GM19468 (cell line): ENCODE measurements at regions not wholly inside any gene's neighbourhood (a gene's known extent, or its start where the extent isn't known, plus 50 kb on each side); places are given as distances from the start of the nearest gene placed in this dataset.

Experiments used
- ATAC-seq: cut with Tn5 transposase; IDR thresholded peaks from one replicate; pipeline ENCODE4 v1.9.1; 2021; ENCODE audit warnings: mild to moderate bottlenecking, moderate library complexity, moderate number of reproducible peaks; ENCODE audit not compliant: unreplicated experiment; ENCODE audit errors: extremely low read depth

DNA sequence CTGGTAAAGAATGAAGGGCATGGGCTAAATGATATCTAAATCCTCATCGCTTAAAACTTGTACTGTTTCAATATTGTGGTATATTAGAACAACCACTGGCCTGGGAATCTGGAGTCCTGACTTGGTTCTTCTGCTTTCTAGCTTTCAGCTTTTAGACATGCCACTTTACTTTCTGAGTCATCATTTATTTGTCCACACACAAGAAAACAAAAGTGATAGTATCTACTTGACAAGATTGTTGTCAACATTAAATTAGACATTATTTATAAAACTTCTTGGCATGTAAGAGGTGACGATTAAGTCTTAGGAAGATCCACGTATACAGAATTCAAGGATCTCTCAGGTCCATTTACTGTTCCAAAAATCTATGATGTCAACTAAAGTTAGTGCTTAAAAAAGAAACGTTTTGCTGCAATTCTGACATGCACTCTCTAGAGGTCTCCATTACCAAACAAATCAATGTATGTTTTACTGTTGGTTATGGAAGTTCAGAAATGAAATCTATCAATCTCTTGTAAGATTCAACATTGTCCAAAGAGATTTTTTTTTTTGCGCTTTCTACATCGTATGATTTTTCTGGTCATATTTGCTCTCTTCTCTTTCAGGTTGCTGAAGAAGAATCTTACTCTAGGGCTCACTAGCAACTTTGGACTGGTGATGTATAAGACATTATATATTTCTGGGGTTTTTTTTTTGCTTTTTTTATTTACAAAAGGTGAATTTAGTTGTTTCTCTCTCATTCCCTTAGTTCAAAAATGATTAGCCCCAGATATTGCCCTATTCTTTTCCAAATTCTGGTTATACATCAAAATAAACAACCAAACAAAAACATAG lies 53.6 kb upstream of the DYNC1I1 start:
- ATAC-seq = no peak

DNA sequence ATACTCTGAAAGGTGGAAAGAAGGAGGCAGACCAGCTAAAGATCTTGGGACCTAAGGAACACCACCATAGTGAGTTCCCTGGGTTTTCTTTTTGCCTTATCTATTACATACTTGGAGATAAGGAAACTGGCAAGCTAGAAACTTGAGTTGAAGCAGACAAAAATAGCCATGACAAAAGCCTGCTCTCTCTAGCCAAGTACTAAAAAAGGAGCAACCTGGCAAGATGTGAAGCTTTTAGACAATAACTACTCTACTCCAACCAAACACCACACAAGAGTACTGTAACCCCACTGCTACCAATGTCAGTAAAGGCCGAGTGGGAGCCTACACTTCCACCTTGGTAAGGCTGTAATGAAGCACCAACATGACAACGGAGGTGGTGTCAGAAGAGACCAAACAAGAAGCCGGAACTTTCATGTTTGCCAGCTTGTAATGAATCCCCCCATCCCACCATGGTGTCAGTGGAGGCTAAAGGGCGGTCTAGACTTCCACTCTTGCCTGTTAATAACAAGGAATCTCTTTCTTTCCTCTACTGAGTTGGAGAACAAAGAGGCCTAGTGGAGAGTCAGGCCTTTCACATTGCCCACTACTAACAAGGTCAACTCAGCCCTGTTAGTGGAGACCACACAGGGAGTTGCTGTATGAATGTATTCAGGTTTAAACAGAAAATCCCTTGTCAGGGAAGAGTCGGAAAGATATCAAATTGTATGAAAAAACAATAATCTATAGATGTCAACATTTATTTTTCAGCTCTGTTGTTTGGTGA lies 55.8 kb upstream of the DYNC1I1 start:
- ATAC-seq = no peak

DNA sequence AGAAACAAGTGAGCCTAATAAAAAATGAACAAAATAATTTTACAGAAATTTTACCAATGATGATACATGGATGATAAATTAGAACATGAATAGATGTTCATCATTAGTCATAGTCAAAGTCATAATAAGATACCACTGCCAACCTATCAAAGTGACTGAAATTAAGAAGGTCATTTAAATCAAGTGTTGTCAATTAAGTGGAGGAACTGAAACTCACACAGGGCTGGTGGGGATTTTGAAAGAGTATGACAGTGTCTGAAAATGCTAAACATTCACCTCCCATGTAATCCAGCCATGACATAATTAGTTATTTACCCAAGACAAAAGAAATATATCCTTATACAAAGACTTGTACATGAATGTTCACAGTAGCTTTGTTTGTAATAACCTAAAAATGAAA lies 57.1 kb upstream of the DYNC1I1 start:
- no peak for ATAC-seq

DNA sequence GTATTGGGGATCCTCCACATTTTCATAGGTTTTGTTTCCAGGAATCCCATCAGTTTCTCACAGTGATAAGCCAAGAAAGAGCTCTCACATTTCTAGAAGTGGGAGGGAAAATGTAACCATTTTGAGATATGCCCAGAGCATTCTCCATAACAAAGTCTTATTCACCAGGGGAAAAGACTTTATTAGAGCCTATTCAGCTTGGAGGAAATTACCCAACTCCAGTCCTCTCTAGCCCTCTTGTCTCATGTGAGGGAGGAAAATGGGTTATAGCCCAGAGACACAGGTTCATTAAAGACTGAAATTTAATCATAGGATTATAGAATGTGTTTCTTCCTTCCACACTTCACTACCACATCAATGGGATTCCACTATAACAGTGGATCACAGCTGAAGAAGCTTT lies 61.6 kb upstream of the DYNC1I1 start:
- no peak for ATAC-seq

DNA sequence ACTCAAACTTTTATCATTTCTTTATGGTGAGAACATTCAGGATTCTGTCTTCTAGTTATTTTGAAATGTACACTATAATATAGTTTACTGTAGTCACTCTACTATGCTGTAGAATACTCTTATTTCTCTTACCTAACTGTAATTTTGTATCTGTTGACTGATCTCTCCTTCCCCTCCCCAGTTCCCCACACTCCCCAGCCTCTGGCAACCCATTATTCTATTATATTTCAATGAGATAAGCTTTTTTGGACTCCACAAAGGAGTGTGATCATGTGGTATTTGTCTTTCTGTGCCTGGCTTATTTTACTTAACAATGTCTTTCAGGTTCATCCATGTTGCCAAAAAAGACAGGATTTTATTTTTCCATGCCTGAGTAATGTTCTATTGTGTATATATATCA lies 71.4 kb upstream of the DYNC1I1 start:
- ATAC-seq = no peak

DNA sequence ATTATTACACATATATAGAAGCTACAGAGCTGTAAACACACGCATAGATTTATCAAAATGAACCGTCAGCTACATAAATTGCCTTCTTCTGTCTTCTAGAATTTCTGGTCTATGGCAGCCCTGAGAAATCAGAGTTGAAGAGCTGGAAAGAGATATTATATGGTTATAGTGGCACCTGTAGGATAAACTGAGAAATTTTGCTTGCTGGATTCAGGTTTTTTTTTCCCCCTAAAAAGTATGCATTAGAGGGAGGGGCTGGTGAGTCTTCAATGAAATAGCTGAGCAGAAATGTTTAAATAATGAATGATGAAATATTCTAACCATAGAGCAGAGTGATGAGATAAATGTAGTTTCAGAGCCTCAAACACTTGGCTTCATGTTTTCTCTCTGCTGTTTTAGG lies 78.0 kb upstream of the DYNC1I1 start:
- no peak for ATAC-seq

DNA sequence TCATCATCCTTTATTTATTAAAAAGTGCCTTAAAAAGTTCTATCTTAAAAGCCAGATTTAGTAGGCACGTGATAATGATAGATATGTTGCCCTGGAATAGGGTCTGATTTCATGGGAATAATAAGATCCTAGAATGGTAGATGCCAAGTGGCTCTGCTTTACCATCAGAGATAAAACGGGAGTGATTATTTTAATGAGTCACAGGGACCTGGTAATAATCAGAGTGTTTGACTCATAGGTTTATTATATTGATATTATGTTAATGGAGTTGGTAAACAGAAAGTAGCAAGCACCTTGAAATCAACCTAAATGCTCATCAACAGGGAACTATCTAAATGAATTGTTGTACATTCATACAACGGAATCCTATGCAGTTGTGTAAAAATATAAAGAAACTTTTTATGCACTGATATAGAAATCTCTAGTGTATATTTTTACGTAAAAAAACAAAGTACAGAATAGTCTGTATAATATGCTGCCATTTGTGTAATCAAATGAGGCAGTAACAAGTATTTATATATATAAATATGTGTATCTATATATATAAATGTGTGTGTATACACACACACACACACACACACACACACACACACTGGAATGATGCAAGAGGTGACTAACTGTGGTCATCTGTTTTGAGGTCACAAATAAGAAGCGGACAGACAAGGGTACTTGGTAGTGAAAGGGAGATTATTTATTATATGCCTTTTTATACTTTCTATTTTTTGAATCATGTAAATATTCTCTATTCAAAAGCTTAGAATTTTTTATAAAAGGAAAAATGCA lies 78.6 kb upstream of the DYNC1I1 start:
- no peak for ATAC-seq

DNA sequence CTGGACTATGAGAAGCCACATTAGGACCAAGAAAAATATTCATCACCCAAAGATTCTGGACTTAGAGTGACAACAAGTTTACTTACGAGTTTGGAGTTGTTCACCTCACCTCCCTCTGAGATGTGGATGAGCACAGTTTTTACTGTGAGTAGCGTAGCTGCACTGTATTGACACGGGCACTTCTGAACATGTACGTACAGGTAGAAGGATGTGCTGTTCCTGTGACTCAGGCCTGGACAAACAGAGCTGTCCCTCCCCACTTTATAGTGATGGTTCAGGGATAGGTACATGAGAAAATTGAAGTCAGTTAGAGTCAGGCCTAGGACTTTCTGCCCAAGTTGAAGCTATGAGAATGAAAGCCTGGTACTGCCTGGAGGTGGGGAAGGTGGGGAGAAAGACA lies 80.9 kb upstream of the DYNC1I1 start:
- ATAC-seq = no peak

DNA sequence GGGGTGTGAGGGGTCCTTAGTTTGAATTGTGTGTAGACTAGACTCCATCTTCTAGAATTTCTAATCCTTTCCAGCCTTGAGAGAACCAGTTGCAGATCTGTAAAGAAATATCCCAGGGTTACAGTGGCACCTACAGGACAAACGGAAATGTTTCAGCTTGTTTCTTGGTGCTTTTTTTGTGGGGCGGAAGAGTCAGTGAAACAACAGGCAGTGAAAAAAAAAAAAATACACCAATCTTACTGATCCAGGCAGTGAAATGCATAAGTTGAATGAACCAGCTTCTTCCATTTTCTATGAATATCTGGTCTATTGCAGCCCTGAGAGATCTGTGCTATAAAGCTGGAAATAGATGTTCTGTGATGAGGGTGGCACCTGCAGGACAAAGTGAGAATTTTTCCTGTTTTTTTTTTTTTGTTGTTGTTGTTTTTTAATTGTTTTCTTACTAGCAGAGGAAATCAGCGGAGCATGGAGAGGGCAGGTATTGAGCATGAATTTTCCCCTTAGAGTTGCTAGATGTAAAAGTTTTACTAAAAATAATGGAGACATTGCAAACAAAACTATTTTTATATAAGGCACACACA lies 81.9 kb upstream of the DYNC1I1 start:
- peak; percentile 35 for ATAC-seq

DNA sequence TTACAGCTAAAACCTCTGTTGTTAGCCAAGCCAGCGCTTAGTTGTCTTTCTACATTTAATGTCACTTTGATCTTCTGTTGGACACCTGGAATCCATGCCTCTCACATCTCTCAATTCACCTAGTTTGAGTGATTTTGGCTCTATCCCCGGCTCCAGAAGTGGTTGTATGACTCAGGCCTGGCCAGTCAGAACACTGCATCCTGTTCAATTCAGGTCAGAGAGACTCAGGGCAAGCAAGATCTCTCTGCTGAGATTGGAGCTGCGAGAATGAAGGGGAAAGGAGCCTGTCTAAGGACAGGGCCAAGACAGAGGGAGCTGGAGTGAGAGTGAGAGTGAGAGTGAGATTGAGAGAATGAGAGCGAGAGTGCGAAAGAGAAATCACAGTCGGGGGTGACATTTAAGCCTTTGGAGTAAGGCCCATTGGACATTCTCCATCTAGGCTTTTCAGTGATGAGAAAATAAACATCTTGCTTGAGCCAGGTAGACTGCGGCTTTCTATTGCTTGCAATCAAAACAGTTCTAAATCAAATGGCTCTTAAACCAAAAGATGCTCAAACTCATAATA lies 83.3 kb upstream of the DYNC1I1 start:
- no peak for ATAC-seq

DNA sequence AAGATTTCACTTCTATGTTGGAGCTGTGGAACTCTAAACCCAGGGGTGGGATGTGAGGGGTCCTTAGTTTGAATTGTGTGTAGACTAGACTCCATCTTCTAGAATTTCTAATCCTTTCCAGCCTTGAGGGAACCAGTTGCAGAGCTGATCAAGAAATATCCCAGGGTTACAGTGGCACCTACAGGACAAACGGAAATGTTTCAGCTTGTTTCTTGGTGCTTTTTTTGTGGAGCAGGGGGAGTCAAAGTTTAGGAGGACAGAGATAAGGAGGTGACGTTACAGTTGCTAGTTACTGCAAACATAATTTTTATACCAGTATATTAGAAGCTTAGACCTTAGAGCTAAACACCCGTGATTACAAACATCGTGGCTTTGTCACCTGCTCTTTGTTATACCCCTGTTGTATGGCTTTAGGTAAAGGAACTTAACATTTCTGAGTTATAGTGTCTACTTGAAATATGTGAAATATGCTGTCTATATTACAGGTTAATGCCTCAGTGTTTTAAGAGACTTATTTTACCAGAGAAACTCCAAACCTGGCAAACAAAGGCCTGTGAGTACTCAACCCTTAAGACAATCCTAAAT lies 84.5 kb upstream of the DYNC1I1 start:
- ATAC-seq = peak; percentile 22

DNA sequence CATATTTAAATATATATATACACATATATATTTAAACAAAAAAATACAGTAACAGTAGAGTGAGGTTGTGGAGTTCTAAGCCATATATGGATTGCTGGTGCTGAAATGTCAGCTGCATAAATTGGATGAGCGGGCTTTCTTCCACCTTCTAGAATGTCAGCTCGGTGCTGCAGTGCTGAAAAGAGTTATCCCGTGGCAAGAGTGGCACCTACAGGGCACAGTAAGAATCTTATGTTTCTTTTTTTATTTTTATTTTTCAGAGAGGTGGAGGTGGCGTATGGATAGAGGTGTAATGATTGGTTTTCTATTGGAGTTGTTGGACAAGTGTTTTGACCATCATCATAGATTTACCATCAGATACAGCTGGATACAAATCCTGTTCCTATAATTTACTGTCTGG lies 86.2 kb upstream of the DYNC1I1 start:
- ATAC-seq = no peak

DNA sequence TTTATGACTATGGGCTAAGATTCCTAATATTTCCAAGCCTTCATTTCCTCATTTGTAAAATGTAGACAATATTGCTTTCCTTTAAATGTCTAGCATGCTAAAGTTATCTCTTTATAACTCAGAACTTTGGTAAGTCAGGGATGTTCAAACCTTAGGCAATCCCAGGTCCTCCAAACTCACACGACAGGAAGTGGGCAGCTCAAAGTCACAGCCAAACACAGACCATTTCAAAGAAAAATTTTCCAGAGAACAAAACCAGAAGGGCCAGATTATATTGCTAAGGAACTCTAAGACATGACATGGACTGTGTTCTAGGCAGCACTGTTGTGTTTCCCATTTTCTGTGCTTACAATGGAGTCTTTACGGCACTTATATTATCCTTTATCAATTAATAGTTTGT lies 87.8 kb upstream of the DYNC1I1 start:
- no peak for ATAC-seq

DNA sequence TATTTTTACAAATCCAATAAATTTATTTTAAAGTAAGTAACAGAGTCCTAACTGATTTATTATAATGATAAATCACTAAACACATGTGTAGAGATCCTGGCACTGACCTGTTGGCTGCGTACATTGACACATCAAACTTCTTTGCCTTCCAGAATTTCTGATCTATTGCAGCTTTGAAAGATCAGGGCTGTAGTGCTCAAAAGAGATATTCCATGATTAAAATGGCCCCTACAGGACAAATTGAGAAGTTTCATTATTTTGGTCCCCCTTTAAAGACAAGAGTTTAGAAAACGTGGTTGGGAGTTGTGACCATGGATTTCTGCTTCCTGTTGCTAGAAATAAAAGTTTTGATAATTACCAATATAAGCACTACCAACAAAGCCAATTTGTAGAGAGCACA lies 87.7 kb upstream of the PDK4 start:
- no peak for ATAC-seq

DNA sequence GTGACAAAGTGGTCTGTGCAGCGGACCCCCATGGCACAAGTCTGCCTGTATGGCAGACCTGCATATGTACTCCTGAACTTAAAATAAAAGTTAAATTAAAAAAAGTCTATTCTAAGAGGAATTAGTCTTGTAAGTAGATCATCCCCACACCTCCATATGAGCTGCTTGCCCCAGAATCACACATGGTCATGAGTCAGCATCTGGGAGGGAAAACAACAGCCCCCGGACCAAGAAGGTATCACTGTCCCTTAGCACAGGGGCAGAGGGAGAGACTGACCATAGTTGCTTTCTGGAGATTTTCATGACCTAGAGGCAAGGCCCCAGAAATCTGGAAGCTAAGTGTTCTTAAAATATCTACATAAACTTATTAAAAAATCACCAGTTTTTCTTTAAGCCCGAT lies 86.6 kb upstream of the PDK4 start:
- ATAC-seq = no peak

DNA sequence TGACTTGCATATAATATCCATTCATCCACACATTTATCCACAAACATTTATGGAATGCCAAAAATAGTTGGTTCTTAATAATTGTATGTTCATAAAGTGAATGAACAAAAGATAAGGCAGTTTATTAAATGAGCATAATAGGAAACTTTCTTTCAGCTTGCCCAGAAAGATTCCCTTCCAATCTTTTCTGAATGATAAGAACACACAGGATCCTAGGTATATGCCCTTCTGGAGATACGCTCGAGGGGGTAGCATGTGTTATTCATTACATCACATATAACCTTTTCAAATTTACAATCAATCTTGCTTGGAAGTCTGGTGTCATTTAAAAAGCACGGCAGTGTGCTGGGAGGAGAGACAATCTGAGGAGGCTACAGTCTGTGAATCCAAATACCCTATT lies 80.4 kb upstream of the PDK4 start:
- ATAC-seq = no peak

DNA sequence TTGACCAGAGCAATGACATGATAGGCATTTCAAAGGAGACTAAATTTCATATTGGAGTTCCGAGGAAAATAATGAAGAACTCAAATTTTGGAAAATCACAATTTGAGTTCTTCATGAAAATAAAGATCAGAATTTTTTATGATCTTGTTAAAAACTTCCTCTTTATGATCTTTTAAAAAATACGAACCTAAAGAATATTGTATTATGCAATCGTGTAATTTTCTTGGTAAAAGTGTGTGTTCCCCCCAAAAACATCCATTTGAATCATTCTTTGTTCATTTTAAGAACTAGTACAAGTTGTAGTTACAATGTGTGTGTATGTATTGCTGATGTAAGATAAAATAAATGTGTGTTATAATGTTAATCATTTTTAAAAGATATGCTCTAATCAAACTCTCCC lies 79.3 kb upstream of the PDK4 start:
- ATAC-seq = no peak

DNA sequence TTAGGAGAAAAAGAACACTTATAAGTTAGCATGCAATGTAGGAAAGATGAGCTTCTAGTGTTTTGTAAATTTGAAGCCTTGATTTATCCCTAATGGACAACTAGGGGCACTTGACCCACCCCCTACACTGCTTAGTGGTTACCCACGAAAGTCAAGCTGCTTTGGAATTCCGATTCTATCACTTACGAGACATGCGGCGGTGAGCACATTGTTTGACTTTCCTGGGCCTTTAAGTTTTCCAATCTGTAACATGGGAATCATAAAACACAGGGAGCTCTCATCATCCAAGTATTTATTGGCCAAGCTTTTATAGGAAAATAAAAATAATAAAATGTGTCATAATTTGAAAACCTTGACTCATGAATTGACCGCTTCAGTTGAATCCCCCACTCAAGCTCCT lies 78.7 kb upstream of the PDK4 start:
- no peak for ATAC-seq

DNA sequence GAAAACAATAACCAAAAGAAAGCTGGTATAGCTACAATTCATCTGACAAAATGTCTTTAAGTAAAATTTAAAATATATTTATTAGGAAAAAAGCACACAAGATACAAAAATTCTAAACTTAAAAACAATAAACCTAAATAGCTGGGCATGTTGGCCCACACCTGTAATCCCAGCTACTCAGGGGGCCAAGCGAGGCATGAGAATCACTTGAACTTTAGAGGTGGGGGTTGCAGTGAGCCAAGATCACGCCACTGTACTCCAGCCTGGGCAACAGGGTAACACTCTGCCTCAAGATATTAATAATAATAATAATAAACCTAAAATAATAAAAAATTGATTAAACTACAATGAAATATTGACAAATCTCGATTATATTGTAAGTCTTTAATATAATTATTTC lies 77.8 kb upstream of the PDK4 start:
- ATAC-seq = no peak

DNA sequence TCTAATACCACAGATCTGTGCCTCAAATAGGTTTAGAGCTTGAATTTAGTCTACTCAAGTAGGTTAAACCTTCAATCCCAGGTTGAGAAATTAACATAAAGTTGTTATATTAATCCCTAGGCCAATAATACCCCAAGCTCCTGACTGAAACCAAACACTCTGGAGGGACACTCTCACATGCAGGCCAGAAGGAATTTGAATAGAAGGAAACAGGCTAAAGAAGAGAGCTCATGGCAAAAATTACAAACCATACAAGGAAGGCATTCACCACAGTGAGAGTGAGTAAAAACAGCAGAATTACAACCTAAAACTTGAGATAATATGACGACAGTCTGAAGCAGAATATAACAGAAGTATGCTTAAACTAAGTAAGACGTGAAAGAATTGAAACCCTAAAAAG lies 76.1 kb upstream of the PDK4 start:
- no peak for ATAC-seq
